GM12892 (cell line): ENCODE measurements at regions not wholly inside any gene's neighbourhood (a gene's known extent, or its start where the extent isn't known, plus 50 kb on each side); places are given as distances from the start of the nearest gene placed in this dataset.

Experiments used
- DNase-seq: peaks from one replicate; pipeline ENCODE4 v3.0.0; 2011; ENCODE audit not compliant: insufficient read length
- FAIRE-seq: peaks from 2 replicates; lab custom pipeline; 2011; peaks lifted over from hg19 to GRCh38; lab: Jason Lieb, UNC
- POLR2A ChIP-seq: IDR thresholded peaks from 2 replicates; pipeline ENCODE4 v1.6.1; 2011; ENCODE audit warnings: low read depth, low read length, control low read depth
- POLR2AphosphoS5 ChIP-seq: IDR thresholded peaks from 2 replicates; pipeline ENCODE4 v1.6.1; 2011; ENCODE audit warnings: low read depth, low read length, control low read depth
- TAF1 ChIP-seq: IDR thresholded peaks from 2 replicates; pipeline ENCODE4 v1.6.1; 2011; ENCODE audit warnings: low read depth, mild to moderate bottlenecking, control low read depth, low read length, borderline replicate concordance

DNA sequence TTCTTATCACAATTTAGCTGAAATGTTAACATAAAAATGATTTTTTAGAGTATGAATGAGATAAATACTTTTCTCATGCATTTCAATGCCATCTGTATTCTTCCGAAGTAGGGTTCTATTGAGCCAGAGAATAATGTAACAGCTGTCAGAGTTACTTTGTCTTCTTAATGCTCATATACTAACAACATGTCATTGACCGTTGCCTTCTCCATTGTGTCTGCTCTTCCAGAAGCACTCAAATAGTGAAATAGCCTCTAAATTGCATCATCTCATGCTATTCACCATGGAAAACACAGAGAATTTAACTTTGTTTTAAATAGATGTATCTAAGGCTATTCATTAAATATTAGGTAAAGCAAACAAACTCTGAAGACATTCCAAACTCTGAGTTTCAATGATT lies 1875.9 kb upstream of the CDH9 start:
- DNase-seq: no peak
- FAIRE-seq: no peak
- TF ChIP-seq TAF1 (no peak), POLR2AphosphoS5 (no peak), POLR2A (no peak)

DNA sequence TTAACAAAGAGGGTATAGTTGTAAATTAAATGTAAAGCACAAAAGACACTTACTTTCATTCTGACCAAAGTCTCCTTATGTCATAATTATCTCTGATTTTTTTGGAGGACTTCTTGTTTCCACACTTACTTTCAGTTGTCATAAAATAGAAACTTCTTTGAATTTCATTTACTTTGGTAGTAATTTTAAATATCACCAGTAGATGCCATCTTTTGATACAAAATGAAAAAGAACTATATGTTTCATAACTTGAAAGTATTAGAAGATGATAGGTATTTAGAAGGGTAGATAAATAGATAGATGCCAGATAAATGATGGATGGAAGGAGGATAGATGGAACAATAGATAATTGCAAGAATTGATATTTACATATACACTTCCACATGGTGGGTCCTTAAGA lies 1865.3 kb upstream of the CDH9 start:
- DNase-seq (no peak), FAIRE-seq (no peak)
- TF ChIP-seq POLR2AphosphoS5: no peak
- no peak for TF ChIP-seq POLR2A
- TF ChIP-seq TAF1: no peak

DNA sequence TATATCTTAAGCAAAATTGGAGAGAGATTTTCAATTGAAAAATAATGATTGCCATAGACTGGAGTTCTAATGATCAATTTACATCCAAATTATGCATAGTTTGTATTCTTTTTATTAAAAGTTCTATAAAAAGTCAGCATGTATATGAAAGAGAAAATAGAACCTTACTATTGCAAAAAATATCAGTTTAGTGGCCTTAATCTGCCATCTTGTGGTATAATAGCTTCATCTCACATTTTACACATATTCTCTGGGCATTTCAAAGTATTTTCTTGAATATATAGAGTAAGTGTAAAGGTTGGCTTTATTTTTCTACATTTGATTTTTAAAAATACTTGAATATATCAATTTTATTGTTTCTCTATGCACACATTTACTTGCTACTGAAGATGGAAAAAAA lies 1858.6 kb upstream of the CDH9 start:
- no peak for TF ChIP-seq POLR2A
- no peak for TF ChIP-seq POLR2AphosphoS5
- TF ChIP-seq TAF1: no peak
- no peak for DNase-seq
- FAIRE-seq: no peak

DNA sequence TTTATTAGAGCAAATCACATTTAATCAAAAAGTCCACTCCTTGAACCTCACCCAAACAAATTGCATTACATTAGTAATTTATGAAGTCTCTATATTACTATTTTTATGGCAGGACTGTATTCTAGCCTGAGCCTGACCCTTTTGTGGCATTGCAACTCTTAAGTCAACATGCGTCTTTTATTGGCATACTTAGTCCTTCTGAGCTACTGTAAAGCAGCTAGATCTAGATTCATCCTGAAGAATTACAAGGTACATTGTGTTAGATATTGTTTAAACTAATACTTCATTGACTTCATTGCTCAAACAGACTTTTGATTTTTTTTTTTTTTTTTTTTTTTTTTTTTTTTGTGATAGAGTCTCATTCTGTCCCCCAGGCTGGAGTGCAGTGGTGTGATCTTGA lies 1842.5 kb upstream of the CDH9 start:
- no peak for FAIRE-seq
- TF ChIP-seq POLR2AphosphoS5: no peak
- no peak for TF ChIP-seq POLR2A
- TF ChIP-seq TAF1: no peak
- no peak for DNase-seq

DNA sequence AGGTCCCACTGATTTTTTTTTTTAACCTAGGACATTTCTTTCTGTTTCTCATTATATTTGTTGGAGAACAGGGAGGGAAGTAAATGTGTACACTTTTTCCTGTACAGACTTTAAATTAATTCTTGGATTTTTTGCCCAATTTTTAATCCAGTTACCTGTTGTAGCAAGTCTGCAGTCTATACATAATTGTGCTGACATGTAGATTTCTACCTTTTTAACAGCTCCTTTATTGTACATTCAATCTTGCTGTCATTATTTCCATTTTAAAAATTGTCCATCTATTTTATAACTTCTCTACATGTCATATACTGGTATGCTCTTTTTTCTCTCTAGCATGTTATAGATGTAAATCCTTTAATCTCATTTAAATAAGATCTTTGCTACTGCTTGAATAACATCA lies 1838.7 kb upstream of the CDH9 start:
- FAIRE-seq: no peak
- TF ChIP-seq POLR2A (no peak), POLR2AphosphoS5 (no peak), TAF1 (no peak)
- DNase-seq: no peak

DNA sequence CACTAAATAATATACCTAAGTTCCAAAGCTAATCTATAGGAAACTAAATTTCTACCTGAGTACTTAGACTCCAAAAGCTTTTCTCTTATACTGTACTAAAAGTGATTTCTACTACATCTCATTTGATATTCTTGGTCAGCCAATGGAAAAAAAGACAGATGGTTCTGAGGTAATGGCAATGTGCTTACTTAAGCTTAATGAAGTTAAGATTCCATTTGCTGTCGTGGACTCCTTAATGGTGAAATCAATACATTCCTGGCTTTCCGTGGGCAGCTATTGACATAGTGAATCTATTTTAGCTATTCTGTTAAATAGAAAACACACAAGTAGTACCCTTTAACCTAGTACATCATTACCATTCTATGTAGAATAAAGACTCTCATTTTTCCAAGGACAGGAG lies 1825.6 kb upstream of the CDH9 start:
- FAIRE-seq (no peak), DNase-seq (no peak)
- TF ChIP-seq POLR2A: no peak
- no peak for TF ChIP-seq POLR2AphosphoS5
- TF ChIP-seq TAF1: no peak

DNA sequence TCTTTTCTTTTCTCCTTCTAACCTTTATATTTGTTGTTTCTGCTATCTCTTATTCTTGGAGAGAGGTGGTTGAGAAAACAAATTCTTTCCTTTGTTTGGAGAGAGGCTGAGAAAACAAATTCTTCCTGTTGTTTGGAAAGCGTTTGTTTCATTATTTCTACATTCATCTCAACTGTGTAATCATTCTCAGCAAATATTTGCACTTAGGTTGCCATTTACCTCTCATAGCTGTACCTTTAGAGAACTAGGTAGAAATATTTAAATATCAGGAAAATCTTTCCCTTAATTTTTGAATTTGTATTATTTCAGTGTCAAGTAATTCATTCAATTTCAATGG lies 1824.4 kb upstream of the CDH9 start:
- FAIRE-seq (no peak), DNase-seq (no peak)
- TF ChIP-seq TAF1: no peak
- TF ChIP-seq POLR2A: no peak
- TF ChIP-seq POLR2AphosphoS5: no peak

DNA sequence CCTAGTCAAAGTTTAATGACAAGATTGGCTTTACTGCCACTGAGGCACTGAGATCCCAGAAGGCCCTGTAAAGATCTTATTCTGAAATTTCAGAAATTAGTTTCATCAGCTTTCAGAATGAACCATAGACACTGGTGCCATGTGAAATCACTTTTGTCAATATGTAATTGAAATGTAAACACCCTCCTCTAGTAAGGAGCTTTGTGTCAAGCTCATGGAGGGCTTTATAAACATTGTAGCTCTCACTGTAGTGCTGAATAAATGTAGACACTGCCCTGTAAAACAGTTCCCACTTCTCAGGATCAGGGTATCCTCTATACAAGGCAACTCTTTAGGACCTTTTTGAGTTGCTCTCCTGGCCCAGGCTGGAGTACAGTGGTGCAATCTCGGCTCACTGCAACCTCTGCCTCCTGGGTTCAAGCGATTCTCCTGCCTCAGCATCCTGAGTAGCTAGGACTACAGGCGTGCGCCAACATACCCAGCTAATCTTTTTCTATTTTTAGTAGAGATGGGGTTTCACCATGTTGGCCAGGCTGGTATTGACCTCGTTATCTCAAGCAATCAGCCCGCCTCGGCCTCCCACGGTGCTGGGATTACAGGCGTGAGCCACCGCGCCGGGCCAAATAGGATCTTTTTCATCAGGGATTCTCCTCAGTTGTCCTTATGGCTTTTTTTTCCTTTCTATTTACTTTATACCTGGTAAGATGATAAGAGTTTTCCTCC lies 1823.9 kb upstream of the CDH9 start:
- FAIRE-seq: no peak
- TF ChIP-seq POLR2AphosphoS5 (no peak), TAF1 (no peak), POLR2A (no peak)
- no peak for DNase-seq

DNA sequence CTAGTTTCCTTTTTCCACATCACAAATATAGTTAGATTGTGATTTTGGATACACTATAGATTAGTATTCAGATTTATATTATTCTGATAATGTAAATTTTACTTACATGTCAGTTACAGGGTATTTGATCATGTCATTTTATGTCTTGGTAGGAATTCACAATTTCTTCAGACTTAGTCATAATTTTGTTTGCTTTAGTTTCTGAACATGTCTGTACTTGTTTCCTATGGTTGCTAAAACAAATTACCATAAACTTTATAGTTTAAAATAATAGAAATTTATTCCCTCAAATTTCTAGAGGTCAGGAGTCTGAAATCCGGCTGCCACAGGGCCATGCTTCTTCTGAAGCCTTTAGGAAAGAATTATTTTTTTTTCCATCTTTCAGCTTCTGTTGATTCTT lies 1817.2 kb upstream of the CDH9 start:
- TF ChIP-seq POLR2A (no peak), TAF1 (no peak), POLR2AphosphoS5 (no peak)
- DNase-seq: no peak
- FAIRE-seq: no peak

DNA sequence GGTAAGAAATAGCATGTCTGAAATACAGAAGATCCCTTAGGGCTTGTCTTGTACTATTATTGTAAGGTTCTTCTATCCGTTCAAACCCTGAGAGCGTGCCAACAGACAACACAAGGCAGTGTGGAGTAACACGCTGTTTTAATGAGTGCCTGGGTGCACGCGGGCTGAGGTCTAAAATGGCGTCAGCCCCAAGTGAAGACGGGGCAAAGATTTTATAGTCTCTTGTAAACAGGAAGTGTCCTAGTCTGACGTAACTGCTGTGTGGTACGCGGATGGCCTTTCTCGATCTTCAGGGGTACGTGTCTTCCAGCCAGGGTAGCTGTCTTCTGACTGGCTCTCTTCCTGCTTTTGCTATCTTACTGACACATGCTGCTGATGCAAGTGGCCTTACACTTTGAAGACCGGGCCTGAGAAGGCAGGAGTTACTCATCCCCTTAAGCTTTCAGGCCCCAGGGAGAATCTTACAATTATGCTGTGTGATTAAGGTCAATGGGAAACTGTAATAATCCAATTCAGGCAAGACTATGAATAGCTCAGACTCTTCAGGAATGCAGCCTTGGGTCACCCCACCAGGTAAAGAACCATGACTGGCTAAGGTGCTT lies 1812.0 kb upstream of the CDH9 start:
- TF ChIP-seq POLR2A (no peak), TAF1 (no peak), POLR2AphosphoS5 (no peak)
- FAIRE-seq (no peak), DNase-seq (no peak)

DNA sequence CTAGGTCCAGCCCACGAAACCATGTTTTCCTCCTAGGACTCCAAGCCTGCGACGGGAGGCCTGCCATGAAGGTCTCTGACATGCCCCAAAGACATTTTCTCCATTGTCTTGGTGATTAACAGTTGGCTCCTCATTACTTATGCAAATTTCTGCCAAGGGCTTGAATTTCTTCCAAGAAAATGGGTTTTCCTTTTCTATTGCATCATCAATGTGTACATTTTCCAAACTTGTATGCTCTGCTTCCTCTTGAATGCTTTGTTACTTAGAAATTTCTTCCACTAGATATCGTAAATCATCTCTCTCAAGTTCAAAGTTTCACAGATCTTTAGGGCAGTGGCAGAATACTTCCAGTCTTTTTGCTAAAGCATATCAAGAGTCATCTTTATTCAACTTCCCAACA lies 1792.7 kb upstream of the CDH9 start:
- DNase-seq: no peak
- TF ChIP-seq TAF1: no peak
- TF ChIP-seq POLR2A: no peak
- TF ChIP-seq POLR2AphosphoS5: no peak
- FAIRE-seq: no peak

DNA sequence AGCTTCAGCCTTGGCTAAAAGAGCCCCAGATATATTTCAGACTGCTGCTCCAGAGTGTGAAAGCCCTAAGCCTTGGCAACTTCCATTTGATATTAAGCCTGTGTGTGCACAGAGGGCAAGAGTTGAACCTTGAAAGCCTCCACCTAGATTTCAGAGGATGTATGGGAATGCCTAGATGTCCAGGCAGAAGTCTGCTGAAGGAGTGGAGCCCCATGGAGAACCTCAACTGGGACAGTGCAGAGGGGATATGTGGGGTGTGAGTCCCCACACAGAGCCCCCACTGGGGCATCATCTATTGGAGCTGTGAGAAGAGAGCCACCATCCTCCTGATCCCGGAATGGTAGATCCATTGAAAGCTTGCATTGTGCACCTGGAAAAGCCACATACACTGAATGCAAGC lies 1784.8 kb upstream of the CDH9 start:
- no peak for TF ChIP-seq TAF1
- no peak for TF ChIP-seq POLR2AphosphoS5
- TF ChIP-seq POLR2A: no peak
- DNase-seq: no peak
- FAIRE-seq: no peak

DNA sequence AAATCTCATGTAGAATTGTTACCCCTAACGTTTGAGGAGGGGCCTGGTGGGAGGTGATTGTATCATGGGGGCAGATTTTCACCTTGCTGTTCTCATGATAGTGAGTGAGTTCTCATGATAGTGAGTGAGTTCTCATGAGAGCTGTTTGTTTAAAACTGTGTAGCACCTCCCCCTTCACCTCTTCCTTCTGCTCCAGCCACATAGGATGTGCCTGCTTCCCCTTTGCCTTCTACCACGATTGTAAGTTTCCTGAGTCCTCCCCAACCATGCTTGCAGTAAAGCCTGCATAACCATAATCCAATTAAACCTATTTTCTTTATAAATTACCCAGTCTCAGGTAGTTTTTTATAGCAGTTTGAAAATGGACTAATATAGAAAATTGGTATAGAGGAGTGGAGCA lies 1783.7 kb upstream of the CDH9 start:
- TF ChIP-seq POLR2A (no peak), POLR2AphosphoS5 (no peak), TAF1 (no peak)
- DNase-seq (no peak), FAIRE-seq (no peak)
